ENCODE measurements at regions not wholly inside any gene's neighbourhood (a gene's known extent, or its start where the extent isn't known, plus 50 kb on each side); places are given as distances from the start of the nearest gene placed in this dataset.
"Not testable (repeated sequence)": the region's sequence is repeated elsewhere in the genome, so short reads cannot be mapped to it uniquely, and the experiment has no call there.

DNA sequence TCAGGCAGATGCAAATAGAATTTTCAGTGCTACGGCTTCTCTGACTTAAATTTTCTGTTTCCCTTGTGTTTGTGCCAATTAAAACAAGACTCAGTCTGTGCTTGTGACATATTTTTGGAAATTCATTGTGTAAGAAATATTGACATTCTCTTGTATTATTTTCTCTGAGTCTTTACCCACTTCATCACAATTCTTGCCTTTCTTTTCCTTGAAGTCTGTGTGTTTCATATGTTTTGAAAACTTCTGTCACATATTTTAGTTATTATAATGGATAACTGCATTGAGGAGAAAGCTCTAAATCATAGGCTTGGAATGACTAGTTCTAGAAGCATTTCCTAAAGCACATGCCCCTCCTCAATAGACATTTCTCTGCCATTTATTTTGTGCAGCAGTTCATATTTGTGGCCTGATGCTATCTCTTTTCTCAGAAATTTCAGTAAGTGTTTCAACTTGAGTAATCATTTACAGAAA, 206.6 kb downstream of the PALM2AKAP2 start:
- DNase-seq, result no peak

DNA sequence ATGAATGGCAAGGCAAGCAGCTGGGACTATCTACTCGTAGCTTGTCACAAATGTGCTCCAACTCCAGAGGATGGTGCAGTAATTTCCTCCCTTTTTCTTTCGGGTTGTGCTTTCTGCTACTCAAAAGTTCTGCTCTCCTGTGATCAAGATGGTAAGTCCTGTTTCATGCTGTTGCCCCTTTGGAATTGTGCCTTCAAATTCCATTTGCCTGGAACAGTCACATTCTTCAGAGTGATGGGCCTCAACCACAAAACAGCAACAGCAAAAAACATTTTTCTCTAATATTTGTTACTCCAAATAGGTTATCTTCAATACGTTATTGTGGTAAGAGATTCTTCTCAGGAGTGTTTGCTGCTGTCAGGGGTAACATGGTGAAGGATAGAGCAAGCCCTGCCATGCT, 209.3 kb downstream of the PALM2AKAP2 start:
- DNase-seq, result no peak

DNA sequence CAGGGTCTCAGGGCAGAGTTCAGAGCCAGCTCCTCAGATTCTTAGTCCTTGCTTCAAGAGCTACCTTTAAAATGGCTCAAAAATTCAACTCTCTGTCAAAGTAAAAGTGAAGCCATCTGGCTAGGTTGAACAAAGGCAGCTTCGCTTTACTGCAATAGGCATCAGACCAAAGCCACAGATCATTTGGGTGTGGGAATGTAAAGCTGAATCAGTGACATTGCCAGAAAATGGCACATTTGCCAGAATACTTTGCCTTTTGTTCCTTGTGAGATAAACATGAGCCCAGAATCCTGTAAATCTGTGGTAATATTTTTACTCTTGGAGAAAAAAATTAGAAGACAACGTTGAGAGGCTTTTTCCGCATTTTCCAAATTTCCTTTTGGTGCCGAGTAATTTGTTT, 210.5 kb downstream of the PALM2AKAP2 start:
- no peak for DNase-seq

DNA sequence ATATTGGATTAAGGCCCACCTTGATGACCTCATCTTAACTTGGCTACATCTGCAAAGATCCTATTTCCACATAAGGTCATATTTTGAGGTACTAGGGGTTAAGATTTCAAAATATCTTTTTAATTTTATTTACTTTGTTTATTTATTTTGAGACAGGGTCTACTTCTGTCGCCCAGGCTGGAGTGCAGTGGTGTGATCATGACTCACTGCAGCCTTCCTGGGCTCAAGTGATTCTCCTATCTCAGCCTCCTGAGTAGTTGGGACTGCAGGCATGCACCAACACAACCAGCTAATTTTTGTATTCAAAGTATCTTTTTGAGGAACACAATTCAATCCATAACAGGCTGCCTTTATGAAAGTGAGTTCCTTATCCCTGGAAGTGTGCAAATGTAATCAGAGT, 212.3 kb downstream of the PALM2AKAP2 start:
- no peak for DNase-seq

DNA sequence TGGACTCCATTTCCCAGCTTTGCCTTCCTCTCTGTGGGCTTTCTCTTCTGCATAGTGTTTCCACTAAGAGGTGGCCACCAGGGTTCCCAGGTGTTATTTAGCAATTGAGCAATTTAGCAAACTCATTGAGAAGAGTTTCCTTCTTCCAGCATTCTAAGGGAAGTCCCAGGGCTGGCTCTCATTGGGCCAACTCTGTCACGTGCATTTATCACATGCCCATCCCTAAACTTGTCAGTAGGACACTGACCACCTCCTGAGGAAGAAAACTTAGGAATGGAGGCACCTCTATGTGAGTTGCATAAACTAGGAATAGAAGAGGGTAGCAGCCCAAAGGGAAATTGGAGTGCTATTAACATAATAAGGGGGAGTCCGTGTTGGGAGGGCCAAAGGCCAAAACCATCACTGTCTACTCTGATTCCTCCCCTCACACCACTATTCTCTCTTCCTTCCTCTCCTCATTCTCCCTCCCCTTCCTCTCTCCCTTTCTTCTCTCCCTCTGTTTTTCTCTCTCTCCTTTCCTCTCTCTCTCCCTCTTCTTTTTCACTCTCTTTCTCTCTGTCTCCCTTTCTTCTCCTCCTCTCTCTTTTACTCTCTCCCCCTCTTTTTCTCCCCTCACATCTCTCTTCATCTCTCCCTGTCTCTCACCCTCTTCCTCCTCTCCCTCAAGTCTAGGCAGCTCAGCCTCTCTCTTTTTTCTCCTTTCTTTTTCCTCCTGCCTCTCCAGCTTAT, 213.4 kb downstream of the PALM2AKAP2 start:
- DNase-seq, result no peak

DNA sequence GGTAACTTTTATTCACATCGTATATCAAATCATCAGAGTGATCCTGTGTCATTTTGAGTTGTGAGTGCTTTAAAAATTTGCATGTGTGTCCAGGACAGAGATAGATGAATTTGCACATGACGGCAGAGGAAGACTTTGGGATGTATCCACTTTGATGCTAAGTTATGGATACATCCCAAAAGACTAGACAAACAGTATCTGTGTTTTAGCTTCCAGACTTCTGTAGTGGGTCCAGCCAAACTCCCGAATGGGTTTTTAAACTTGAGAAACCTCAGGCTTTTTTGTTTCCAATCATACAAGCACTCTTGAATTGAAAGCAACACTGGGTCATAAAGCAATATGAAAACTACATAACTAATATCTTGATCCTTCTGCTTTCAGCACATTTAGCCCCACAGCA, 213.8 kb downstream of the C9orf152 start:
- no peak for DNase-seq

DNA sequence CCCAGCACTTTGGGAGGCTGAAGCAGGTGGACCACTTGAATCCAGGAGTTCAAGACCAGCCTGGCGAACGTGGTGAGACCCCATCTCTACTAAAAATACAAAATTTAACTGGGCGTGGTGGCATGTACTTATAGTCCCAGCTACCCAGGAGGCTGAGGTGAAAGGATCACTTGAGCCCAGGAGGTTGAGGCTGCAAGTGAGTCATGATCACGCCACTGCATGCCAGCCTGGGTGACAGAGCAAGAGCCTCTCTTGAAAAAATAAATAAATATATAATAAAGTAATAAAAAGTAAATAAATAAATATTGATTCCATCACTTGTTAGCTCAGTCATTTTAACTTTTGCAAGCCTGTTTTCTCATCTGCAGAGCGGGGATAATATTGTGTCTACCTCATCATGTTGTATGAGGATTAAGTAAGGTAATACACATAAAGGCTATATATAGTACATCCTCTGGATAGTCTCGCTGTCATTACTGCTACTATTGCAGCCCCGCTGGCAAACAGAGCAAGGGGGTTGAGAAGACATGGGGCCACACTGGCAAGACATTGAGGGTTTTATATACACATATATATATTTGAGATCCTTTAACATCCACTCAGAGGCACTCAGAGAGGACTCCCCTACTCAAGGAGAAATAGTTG, 210.9 kb downstream of the C9orf152 start:
- no peak for DNase-seq

DNA sequence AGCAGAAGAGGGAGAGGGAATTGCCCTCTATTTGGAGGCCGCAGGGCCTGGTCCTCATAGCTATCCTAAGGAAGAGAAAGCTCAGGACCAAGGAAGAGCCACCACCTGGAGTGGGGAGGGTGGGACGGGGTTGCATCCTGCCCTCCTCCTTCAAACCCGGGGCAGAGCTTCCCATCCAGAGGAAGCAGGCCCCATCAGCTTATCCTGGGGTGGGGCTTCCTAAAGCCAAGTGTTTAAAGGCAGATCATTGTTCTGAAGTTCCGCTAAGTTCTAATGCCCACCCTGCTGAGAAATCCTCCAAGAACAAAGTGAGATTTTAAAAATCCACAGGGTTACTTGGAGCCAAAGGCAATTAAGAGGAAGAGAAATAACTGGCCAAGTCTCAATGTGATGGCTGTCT, 210.3 kb downstream of the C9orf152 start:
- no peak for DNase-seq

DNA sequence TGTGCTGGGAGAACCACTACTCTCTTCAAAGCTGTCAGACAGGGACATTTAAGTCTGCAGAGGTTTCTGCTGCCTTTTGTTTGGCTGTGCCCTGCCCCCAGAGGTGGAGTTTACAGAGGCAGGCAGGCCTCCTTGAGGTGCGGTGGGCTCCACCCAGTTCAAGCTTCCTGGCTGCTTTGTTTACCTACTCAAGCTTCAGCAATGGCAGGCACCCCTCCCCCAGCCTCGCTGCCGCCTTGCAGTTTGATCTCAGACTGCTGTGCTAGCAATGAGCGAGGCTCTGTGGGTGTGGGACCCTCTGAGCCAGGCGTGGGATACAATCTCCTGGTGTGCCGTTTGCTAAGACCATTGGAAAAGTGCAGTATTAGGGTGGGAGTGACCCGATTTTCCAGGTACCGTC, 202.4 kb downstream of the C9orf152 start:
- DNase-seq, result not testable (repeated sequence)

DNA sequence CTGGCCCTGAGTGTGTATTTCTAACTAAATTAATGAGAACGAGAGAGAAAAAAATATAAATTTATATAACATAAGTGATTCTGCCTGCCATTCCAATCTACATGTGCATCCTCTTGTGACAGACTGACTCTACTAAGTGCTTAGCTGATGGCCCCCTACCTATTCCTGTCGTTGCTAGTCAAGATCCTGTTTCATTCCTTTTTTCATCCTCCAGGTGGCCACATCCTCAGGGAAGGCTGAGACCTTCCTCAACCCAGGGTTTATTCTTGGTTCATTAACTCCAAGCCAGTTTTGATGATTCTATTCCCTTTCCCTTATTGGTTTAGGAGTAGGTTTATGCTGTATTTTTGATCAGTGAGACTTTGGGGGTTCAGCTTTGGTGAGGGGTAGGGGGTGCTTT, 201.3 kb downstream of the C9orf152 start:
- no peak for DNase-seq

DNA sequence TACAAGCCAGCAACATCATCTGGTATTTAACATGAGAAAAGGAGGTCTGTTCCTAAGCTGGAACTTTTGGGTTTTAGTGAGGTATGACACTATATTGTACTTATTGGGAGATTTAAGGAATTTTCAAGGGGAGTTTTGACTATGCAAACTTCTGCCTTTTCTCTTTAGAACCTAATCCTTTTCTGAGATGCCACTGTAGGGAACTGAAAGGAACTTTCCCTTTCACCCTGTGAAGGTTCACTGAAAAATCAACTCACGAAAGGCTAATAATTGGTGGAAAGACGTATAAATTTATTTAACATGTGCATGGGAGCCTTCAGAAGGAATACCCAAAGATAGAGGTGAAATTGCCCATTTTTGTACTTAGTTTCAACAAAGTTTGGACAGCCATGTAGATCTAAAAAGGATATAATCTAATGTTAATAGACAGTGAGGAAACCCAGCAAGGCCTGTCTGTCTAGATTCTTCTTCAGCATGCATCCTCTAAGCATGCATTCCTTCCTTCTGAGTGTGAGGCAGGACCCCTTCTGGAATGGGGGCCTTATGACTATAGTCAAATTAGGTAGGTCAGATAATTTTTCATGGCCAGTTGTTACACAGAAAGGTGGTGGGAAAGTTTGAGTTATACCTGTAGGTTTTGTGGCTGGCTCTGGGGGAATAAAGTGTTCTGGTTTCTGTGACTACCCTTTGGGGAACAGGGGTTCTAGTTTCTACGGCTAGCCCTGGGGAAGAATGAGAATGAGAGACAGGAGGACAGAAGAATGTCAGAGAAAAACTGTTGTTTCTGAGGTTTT, 200.3 kb downstream of the C9orf152 start:
- DNase-seq, result no peak

DNA sequence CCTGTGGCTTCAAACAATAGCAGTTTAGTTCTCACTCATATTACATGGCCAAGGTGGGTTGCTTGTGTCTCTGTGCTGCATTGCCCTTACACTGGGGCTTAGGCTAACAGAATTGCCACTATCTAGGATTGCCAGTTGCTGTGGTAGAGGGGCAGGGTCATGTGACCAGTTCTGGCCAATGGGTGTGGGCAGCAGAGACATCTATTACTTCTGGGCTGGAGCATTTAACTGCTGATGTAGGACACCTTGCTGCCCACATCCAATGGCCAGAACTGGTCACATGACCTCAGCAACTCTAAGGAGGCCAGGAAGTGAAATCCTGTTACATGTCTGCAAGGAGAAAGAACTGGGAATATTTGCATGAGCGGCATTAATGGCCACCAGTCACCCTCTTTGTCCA, 199.3 kb downstream of the C9orf152 start:
- DNase-seq, result no peak

DNA sequence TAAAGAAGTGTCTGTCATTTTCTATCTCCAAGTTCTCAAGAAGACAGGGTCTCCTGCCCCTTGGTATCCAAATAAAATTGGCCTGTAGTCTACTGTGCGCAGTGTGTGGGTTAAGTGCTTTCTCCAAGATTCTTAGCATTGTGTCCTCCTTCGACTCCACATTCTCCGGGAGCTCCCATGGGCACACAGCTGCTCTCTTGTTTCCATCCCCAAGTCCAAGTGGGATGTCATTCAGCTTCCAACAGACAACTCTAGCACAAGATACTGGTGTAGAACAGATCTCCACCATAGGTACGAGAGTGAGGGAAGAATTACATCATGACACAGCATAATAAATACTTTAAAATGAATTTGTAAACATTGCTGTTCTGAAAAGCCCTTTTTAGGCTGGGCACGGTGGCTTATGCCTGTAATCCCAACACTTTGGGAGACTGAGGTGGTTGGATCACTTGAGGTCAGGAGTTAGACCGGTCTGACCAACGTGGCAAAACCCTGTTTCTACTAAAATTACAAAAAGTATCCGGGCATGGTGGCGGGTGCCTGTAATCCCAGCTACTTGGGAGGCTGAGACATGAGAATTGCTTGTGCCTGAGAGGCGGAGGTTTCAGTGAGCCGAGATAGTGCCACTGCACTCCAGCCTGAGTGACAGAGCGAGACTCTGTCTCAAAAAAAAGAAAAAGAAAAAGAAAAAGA, 196.2 kb downstream of the C9orf152 start:
- no peak for DNase-seq

DNA sequence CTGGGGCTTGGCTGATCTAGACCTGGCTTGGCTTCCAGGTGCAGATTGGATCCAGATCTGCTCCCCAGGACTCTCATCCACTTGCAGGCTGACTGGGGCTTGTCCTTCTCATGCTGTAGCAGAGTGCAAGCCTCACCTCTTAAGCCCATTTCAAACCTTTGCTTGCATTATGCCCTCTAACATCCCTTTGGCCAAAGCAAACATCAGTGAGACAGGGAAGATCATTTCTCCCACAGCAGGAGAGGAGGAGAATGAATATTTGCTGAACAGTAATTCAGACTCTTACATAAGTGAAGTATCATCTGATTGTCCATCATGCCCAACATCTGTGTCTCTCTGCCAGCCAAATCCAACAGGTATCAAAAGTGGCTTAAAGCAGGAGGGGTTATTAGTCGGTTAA, 194.9 kb downstream of the C9orf152 start:
- no peak for DNase-seq

DNA sequence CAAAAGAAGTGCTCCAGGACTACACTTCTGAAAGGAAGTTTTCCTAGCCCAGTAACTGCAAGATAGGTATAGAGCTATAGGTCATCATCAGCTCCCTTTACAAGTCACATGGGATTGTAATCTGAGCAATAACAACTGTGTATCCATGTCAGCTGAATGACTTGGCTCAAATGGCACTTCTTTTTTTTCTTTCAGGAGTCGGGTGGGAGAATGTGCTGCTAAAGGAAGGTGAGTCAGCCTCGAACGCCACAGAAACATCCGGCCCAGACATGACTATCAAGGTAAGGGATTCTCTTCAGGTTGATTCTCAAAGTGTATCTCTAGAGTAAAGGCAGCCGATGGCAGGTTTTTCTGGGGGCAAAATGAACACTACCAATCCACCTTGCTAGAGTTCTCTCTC, 192.2 kb downstream of the C9orf152 start:
- no peak for DNase-seq

DNA sequence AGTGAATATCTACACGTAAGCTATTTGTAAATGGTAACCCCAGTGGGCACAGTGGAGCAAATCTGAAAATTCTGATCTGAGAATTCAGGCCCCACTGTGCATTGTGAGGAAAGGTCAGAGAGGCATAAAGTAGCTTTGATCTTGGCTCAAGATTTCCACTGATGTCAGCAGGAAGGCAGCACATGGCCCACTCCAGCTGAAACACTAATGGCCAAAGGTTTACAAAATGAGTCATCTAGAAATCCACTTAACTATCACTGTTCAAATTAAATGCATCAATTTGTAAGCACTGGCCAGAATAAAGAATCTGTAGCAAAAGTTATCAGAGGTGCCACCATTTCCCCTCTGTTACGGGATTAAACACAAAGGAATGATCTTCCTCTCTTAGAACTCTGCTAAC, 191.6 kb downstream of the C9orf152 start:
- no peak for DNase-seq

DNA sequence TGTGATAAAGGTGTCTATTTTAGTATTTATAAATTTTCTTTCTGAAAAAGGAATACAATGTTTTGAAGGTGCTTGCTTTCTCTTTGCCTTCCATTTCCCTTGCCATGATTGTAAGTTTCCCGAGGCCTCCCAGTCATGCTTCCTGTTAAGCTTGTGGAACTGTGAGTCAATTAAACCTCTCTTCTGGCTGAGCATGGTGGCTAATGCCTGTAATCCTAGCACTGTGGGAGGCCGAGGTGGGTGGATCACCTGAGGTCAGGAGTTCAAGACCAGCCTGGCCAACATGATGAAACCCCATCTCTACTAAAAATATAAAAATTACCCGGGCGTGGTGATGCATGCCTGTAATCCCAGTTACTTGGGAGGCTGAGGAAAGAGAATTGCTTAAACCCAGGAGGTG, 187.7 kb downstream of the C9orf152 start:
- DNase-seq, result not testable (repeated sequence)

DNA sequence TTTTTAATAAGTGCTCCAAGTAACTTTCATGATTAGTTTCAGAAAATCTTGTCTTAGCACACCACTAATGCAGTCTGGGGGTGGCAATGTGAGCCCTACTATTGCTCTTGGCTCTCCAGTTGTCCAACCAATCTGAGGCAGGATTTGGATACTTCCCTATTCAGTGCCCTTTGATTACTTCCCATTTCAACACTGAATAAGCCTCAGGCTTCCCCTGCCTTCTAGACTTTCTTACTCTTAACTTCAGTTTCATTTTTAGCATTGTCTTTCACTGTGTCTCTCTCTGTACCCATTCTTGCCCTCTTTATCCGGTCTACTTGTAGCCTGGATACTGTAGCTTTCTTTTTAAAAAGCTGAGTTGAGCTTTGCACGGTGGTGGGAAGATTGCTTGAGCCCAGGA, 186.1 kb downstream of the C9orf152 start:
- no peak for DNase-seq

DNA sequence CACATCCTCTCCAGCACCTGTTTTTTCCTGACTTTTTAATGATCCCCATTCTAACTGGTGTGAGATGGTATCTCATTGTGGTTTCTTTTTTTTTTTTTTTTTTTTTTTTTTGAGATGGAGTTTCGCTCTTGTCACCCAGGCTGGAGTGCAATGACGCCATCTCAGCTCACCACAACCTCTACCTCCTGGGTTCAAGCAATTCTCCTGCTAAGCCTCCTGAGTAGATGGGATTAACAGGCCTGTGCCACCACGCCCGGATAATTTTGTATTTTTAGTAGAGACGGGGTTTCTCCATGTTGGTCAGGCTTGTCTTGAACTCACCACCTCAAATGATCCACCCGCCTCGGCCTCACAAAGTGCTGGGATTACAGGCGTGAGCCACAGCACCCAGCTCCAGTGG, 184.7 kb downstream of the C9orf152 start:
- not testable (repeated sequence) for DNase-seq

DNA sequence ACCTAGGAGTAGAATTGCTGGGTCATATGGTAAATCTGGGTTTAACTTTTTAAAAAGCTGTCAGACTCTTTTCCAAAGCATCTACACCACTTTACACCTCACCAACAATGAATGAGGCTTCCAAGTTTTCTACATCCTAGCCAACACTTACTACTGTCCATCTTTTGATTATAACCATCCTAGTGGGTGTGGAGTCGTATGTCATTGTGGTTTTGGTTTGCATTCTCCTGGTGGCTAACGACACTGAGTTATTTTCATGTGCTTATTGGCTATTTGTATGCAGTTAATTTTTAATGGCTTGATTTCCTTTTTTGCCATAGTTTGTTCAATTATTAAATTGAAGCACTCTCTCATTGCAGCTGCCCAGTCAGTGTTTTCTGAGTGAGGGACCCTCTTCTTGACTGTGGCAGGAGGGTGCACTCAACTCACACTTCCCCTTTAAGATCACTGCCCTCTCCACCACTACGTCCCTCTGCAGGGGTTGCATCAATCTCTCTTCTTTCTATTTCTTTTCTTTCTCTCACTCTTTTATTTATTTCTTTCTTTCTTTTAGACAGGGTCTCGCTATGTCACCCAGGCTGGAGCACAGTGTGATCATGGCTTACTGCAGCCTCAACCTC, 182.3 kb downstream of the C9orf152 start:
- no peak for DNase-seq

DNA sequence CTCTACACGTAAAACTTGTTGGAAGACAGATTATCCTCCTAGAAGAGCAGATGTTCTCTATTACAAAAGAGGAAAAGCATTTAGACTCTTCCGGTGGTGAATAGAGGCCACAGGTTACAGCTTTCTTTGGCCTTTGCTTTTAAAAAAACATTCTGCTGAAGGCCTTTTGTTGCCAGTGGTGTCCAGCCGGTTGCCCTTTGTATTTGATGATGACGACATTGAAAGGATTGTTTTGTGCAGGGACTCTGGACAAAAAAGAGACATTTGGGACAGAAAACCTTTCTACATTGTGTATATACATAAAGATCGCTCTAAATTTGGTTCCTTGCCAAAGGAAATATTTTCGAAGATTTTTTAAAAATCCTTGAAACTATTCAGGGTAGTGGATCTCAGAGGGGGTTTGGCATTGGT, 180.3 kb downstream of the C9orf152 start:
- no peak for DNase-seq

DNA sequence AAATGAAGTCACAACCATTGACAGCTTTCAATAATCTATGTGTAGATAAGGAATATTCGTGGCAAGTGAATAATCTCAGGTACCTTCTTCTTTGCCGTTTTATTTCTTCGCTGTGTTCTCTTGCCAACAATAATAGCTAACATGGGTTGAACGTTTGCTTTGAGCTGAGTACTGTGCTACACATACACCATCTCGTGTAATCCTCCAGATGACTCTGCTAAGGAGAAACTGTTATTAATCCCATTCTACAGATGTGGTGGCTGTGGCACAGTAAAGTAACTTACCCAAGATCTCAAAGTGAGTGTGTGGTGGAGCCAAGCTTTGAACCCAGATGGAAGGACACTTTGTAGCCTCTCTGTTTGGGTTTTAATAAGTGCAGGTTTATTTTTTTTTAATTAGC, 179.7 kb downstream of the C9orf152 start:
- no peak for DNase-seq

DNA sequence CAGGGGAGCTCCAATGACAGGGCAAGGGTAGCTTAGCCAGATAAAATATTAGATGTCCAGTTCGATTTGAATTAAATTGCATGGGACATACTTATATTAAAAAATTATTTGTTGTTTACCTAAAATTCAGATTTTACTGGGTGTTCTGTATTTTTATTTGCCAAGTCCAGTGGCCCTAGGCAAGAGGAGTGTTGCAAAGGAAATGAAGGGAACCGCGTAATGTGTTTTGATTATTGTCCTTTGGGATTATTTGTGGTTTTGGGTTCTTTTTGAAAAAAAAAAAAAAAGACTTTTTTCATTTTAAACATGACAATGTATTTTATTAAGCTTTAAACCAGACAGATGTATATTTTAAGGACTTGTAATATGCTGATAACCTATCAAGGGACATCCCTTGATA, 179.3 kb downstream of the C9orf152 start:
- DNase-seq, result no peak
